Neutrophil (primary cell): ENCODE measurements at regions not wholly inside any gene's neighbourhood (a gene's known extent, or its start where the extent isn't known, plus 50 kb on each side); places are given as distances from the start of the nearest gene placed in this dataset.

ENCODE experiments used
- H3K27ac ChIP-seq: fragments of 200-600 bp; sonication (generic); 2 replicates; pipeline ENCODE4 v1.5.1; 2016; ENCODE audit warnings: mild to moderate bottlenecking, moderate library complexity
- H3K27me3 ChIP-seq: fragments of 200-600 bp; sonication (generic); 2 replicates; pipeline ENCODE4 v1.6.0; 2016; ENCODE audit warnings: mild to moderate bottlenecking
- H3K36me3 ChIP-seq: fragments of 200-600 bp; sonication (generic); 2 replicates; pipeline ENCODE4 v1.5.1; 2017
- H3K4me1 ChIP-seq, 2 experiments: fragments of 200-600 bp in 1 of 2; sonication (generic) in 1 of 2; 1 replicate in 1 of 2; 2 replicates in 1 of 2; pipeline versions ENCODE4 v1.5.1 to v1.6.1; 2013 to 2016; ENCODE audit warnings: low read depth in 1 of 2, low read length in 1 of 2, mild to moderate bottlenecking in 1 of 2, moderate library complexity in 1 of 2; ENCODE audit not compliant: control insufficient read depth in 1 of 2, insufficient read depth in 1 of 2
- H3K4me3 ChIP-seq, 2 experiments: fragments of 200-600 bp in 1 of 2; sonication (generic) in 1 of 2; 1 replicate in 1 of 2; 2 replicates in 1 of 2; pipeline ENCODE4 v1.5.1; 2013 to 2016; ENCODE audit warnings: low read depth in 1 of 2, low read length in 1 of 2, mild to moderate bottlenecking in 1 of 2, moderate library complexity in 1 of 2
- H3K9me3 ChIP-seq: fragments of 200-600 bp; sonication (generic); 2 replicates; pipeline ENCODE4 v1.5.1; 2016
- CTCF ChIP-seq: fragments of 200-600 bp; sonication (generic); IDR thresholded peaks from 2 replicates; pipeline ENCODE4 v1.5.1; 2016; ENCODE audit warnings: antibody characterized with exemption

DNA sequence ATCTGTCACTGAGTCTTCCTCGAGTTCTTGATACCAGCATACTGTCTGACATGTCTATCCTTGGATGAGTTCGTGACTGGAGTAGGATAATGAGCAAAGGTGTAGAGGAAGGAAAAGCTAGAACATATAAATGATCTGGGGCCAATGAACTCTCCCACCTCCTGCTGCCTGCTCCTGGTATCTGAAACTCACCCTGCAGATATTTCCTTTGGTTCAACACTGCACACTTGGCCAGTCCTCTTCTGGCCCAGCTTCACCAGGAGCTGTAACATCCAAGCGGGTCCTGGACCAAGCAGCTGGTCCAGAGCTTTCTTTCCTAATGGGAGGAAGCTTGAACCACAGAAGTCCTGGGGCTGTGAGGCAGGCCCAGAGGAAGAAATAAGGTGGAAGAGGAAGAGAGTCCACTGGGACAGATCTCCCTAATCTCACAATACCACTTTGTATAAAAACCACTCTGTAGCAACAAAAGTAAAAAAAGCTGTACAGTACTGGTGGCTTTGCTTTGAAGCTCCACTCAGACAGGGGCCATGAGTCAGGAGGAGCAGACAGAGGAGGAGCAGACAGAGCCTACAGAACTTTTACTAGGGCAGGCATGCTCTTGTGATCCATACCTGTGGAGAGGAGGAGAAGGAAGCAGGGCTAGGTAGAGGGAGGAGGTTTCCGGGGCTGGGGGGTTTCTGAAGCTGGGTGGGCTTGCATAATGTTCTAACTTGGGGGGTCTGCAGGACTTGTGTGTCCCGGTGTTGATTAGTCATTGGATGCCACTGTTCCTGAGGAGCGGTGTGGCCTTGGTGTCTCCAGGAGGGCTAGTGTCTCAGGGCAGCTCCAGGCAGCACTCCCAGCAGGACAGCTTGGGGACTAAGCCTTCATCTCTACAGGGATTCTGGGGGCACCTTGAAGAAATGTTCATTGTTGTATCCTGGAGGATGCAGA lies 166.9 kb downstream of the ABHD5 start:
- no peak for TF ChIP-seq CTCF
- H3K27me3 ChIP-seq, result peaks cover 87% of the 10 kb centered on the region
- H3K4me3 ChIP-seq, result no peak overlapping the region

GRCh38 chr3:43858294-43858701 lies 167.6 kb downstream of the ABHD5 start:
- no peaks in the 10 kb centered on the region for H3K9me3 ChIP-seq
- H3K36me3 ChIP-seq, result no peaks in the 10 kb centered on the region
- H3K4me3 ChIP-seq, result no peak overlapping the region
- H3K4me1 ChIP-seq, result no peaks in the 10 kb centered on the region
- TF ChIP-seq CTCF, result no peak
- peaks cover 80% of the 10 kb centered on the region for H3K27me3 ChIP-seq
- no peak overlapping the region for H3K27ac ChIP-seq

More for the DNA sequence above, 166.9 kb downstream of the ABHD5 start:
- H3K27ac ChIP-seq, result no peak overlapping the region
- no peaks in the 10 kb centered on the region for H3K36me3 ChIP-seq
- H3K9me3 ChIP-seq, result no peaks in the 10 kb centered on the region
- no peaks in the 10 kb centered on the region for H3K4me1 ChIP-seq

DNA sequence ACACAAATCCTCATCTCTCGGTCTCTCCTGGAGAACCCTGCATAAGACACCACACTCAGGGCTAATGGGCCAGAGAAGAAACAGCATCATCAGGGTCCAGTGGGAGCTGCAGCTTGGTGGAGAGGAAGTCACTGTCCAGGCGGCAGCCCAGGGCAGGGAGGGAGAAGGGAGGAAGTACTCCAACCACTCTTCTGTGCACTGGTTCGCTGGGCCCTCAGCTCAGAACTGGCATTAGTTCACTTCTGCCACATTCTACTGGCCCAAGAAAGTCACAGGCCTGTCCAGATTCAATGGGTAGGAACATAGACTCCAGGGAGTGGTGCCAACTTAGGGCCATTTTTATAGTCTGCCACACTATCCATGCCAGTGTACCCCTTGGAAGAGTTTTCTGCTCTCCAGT lies 169.0 kb downstream of the ABHD5 start:
- Histone ChIP-seq H3K4me3 (no peak overlapping the region), H3K27ac (no peak overlapping the region), H3K9me3 (no peaks in the 10 kb centered on the region), H3K4me1 (no peaks in the 10 kb centered on the region), H3K27me3 (peaks cover 71% of the 10 kb centered on the region), H3K36me3 (no peaks in the 10 kb centered on the region)
- TF ChIP-seq CTCF, result no peak

- Histone ChIP-seq H3K4me1 (no peaks in the 10 kb centered on the region), H3K36me3 (no peaks in the 10 kb centered on the region), H3K27ac (no peak overlapping the region), H3K27me3 (peaks cover 52% of the 10 kb centered on the region), H3K4me3 (no peak overlapping the region), H3K9me3 (no peaks in the 10 kb centered on the region)
- no peak for TF ChIP-seq CTCF
Measured at GRCh38 chr3:43861635-43862034, 170.9 kb downstream of the ABHD5 start.

GRCh38 chr3:43862470-43862869 lies 171.7 kb downstream of the ABHD5 start:
- Histone ChIP-seq H3K27ac (no peak overlapping the region), H3K36me3 (no peaks in the 10 kb centered on the region), H3K27me3 (peaks cover 51% of the 10 kb centered on the region), H3K4me1 (no peaks in the 10 kb centered on the region), H3K4me3 (no peak overlapping the region), H3K9me3 (no peaks in the 10 kb centered on the region)
- no peak for TF ChIP-seq CTCF
